ENCODE measurements at regions not wholly inside any gene's neighbourhood (a gene's known extent, or its start where the extent isn't known, plus 50 kb on each side); places are given as distances from the start of the nearest gene placed in this dataset.
A peak's percentile ranks its signal among the peaks of the same experiment; 100 is the strongest.

DNA sequence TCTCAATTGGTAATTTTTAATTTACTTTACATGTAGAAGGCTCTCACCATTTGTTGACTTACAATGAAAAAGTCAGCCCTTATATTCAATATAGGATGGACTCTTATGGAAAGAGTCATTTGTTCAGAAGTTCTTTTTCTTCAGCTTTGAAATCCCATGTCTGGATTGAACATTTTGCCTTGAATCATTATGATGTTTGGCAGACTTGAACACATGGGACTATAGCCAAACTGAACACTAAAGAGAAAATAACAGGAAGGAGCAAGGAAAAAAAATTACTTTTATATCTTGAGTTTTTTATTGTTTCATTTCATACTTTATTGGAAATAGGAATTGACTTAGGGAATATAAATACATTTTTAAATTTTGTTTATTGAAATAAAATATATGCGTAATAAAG lies 1503.0 kb downstream of the EFNA5 start:
- no peaks in the 10 kb centered on the region for H3K9me1 ChIP-seq (replicated peaks; ENCODE audit: control insufficient read depth, extremely low read depth, insufficient read depth, low read length)
- H3K4me2 ChIP-seq (ENCODE audit: insufficient read depth, low read length) = no peak overlapping the region
- TF ChIP-seq, protein P1, sequence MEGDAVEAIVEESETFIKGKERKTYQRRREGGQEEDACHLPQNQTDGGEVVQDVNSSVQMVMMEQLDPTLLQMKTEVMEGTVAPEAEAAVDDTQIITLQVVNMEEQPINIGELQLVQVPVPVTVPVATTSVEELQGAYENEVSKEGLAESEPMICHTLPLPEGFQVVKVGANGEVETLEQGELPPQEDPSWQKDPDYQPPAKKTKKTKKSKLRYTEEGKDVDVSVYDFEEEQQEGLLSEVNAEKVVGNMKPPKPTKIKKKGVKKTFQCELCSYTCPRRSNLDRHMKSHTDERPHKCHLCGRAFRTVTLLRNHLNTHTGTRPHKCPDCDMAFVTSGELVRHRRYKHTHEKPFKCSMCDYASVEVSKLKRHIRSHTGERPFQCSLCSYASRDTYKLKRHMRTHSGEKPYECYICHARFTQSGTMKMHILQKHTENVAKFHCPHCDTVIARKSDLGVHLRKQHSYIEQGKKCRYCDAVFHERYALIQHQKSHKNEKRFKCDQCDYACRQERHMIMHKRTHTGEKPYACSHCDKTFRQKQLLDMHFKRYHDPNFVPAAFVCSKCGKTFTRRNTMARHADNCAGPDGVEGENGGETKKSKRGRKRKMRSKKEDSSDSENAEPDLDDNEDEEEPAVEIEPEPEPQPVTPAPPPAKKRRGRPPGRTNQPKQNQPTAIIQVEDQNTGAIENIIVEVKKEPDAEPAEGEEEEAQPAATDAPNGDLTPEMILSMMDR (IDR thresholded peaks at IDR 0.05; ENCODE audit: extremely low read depth in 1 of 2, insufficient read depth in 1 of 2, low read depth in 1 of 2, low read length in 2 of 2) = no peak
- TF ChIP-seq EZH2 (IDR thresholded peaks at IDR 0.05; ENCODE audit: borderline replicate concordance, low read depth, low read length, severe bottlenecking) = no peak
- TF ChIP-seq MYC (IDR thresholded peaks at IDR 0.05; ENCODE audit: low read depth, low read length) = no peak
- no peak for TF ChIP-seq FOS (IDR thresholded peaks at IDR 0.05; ENCODE audit: borderline replicate concordance, insufficient read depth, low read length)
- TF ChIP-seq POLR2A (IDR thresholded peaks at IDR 0.05; ENCODE audit: low read depth, low read length) = no peak
- TF ChIP-seq POLR2AphosphoS5 (IDR thresholded peaks at IDR 0.05; ENCODE audit: insufficient read depth, low read depth, low read length) = no peak
- TF ChIP-seq GATA2 (IDR thresholded peaks at IDR 0.05; ENCODE audit: insufficient read depth, insufficient read length, low read depth, low read length) = no peak
- no peak for TF ChIP-seq JUN (IDR thresholded peaks at IDR 0.05; ENCODE audit: borderline replicate concordance, insufficient read depth, insufficient read length, low read depth)
- TF ChIP-seq, protein P2, sequence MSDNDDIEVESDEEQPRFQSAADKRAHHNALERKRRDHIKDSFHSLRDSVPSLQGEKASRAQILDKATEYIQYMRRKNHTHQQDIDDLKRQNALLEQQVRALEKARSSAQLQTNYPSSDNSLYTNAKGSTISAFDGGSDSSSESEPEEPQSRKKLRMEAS (IDR thresholded peaks at IDR 0.05; ENCODE audit: insufficient read depth, insufficient read length) = no peak
- peaks cover 19% of the 10 kb centered on the region for H3K4me1 ChIP-seq (ENCODE audit: control insufficient read depth, extremely low read depth, insufficient read depth, low read length)
- intact Hi-C loops (cut with micrococcal nuclease) = no loop called here
- no peak overlapping the region for H3K27ac ChIP-seq (ENCODE audit: insufficient read depth, low read depth, low read length)
- peak; percentile 81 for DNase-seq (ENCODE audit: low read depth, low spot score)
- no peak for FAIRE-seq
- H3K27me3 ChIP-seq (ENCODE audit: control insufficient read depth in 2 of 2, insufficient read depth in 2 of 2, low read length in 2 of 2) = no peaks in the 10 kb centered on the region
- no peaks in the 10 kb centered on the region for H3K36me3 ChIP-seq (ENCODE audit: control insufficient read depth in 2 of 2, extremely low read depth in 1 of 2, insufficient read depth in 2 of 2, low read length in 2 of 2)
- H3K9ac ChIP-seq (replicated peaks; ENCODE audit: extremely low read depth, insufficient read depth, low read length) = no peak overlapping the region
- dilution Hi-C loops (cut with MboI; ENCODE audit: extremely low pct_ligation_motif_present, low sequenced_read_pairs) = no loop called here
- H3K79me2 ChIP-seq (ENCODE audit: control insufficient read depth, insufficient read depth, low read length) = no peaks in the 10 kb centered on the region
- H4K20me1 ChIP-seq (replicated peaks; ENCODE audit: control insufficient read depth, extremely low read depth, insufficient read depth, low read length) = no peaks in the 10 kb centered on the region
- no peaks in the 10 kb centered on the region for H3K9me3 ChIP-seq (replicated peaks; ENCODE audit: control insufficient read depth, insufficient read depth, low read length)
- POLR2A ChIA-PET = no interaction called here
- CTCF ChIA-PET = interaction anchor here (1.0 kb wide), 1 partner anchor 49 kb away, joined by 3 read pairs; no protein-coding TSS in a partner anchor
- no TSS peak for BruUV-seq (replicated peaks)
- no peak overlapping the region for H3K4me3 ChIP-seq (replicated peaks in 1 of 3; ENCODE audit: insufficient read depth in 1 of 3, low read depth in 1 of 3, low read length in 3 of 3)
- H2AFZ ChIP-seq (ENCODE audit: low read depth, low read length) = no peak overlapping the region

Data from endothelial cell of umbilical vein (primary cell).